ENCODE measurements at regions not wholly inside any gene's neighbourhood (a gene's known extent, or its start where the extent isn't known, plus 50 kb on each side); places are given as distances from the start of the nearest gene placed in this dataset.

DNA sequence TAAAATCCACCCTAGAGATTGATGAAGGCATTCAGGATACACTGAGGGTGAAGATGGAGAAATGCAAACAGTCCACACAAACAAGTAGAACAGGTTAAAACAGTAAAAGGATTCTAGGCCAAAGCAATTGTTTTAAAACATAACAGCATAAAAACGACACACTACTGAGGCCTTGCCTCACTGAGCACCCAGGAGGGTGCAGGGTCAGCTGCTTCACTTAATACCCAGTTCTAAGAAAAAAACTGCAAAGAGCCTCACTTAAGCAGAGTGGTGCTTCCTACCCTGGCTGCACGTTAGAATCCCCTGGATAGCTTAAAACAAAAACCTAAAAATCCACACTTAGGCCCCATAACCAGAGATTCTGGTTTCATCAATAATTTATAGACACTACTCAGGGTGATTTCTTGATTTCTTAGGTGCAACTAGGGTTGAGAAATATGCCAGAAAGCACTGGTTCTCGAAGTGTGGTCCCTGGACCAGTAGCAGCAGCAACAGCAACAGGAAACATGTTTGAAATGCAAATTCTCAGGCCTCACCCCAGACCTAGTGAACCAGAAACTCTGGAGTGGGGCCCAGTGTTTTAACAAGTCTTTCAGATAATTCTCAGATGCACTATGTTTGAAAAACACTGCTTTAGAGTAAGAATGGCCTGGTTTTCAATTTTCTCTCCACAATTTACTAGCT, 279.1 kb downstream of the ZEB2 start:
- no peak for DNase-seq

DNA sequence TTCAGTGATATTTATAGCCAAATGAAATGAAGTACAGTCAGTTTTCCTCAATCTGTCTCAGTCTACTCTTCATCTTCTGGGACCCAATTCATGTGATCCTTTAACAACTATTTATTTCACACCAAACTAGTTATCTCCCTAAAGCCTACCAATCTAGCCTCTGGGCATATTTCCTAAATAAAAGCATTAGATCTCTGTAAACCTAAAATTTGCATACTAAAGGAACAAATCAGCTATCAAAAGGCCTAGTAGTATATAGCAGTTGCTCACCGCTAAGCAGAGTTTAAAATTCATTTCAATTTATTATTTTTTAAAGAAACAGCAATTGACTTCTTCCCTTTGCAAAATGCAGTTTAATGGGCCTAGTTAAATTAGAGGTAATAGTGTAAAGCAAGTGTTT, 280.2 kb downstream of the ZEB2 start:
- no peak for DNase-seq

DNA sequence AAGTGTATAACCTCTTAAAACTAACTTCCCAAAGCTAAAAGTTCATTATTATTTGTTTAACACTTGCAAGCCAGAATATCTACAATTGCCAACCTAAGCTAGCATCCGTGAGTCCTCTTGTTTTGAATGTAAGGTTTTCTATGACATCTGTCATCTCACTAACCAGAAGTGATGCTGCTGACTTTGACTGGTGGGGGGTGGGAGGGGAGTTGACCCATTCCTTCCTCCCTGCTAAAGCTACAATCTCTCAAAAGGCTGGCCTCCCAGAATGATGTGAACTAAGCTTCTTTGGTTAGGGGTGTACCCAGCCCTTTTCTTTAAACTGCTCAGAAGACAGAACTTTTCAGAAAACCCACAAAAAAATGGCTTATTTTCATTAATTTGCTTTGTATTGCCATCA, 280.6 kb downstream of the ZEB2 start:
- no peak for DNase-seq

DNA sequence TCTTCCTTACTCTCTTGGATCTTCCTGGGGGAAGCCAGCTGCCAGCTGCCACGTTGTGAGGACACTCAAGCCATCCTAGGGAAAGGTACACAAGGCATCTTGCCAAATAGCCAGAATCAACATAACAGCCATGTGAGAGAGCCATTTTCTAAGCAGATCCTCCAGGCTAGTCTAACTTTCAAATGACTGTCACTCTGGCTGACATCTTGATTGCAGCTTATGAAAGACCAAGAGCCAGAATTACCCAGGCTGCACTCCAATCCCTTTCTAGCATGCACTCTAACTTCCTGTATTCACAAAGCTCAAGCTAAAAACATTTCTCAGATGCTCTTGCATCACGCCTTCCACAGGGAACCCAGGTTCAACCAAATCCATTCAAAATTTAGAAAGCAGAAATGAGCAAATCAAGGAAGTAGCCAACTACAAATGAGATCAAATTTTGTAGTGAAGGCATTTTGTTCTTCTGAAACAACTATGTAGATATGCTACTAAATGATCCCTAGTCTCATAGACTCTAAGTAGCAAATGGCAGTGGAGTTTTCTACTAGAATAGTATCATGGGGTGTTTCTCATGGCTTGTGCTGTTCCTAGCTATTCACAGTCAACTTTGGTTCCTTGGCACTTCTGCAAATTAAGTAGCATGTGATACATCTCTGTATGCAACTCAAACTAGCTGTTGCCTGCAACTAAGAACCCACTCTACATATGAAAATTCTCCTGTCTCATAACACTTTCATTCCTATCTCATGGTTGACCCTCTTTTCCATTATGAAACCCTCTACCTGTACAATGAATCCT, 281.9 kb downstream of the ZEB2 start:
- DNase-seq = peak; percentile 6

DNA sequence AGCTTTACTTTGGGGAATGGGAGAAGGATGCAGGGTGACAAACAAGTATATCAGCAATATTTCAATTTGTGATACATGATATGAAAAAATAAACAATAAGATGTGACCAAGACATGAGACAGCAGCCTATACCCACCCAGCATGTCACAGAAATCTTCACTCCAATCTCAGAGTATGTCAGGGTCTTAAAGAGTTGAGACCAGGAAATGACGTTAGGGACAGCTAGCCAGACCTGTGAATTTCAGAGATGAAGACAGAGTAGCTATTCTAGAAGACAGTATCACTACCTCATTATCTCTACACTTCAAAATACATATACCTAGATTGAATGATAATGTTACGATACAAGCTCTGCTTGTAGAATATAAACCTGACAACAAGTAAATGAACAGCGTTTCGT, 282.8 kb downstream of the ZEB2 start:
- DNase-seq = no peak

DNA sequence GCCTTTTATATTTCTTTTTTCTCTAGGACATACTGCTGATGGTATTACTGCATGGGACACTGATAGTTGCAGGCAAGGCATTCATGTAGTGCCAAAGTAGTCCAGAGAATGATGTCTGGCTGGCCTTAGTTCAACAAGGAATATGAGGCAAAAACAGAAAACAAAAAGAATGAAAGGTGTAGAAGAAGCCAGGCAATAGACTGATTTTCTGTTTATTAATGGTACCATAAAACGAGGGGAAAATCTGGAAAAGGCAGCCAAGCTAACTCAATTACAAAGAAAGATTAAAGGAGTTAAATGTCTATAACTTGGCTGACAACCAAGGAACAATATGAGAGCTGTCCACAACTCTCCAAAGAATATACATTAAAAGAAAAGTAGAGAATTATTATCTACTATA, 284.9 kb downstream of the ZEB2 start:
- no peak for DNase-seq

DNA sequence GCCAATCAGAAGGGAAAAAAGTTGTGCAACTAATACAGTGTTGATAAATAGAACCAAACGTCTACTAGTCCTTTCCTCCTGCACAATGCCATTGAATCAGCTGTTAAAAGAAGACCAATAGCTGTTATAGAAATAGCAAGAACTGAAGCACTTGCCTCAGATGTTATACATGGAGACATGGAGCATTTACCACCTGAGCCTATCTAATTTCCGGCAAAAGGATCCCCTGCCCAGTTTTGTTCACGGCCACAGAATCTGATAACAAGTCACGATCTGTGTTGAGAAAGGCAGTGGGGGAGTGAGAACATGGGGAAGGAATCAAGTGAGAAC, 285.4 kb downstream of the ZEB2 start:
- DNase-seq = no peak

DNA sequence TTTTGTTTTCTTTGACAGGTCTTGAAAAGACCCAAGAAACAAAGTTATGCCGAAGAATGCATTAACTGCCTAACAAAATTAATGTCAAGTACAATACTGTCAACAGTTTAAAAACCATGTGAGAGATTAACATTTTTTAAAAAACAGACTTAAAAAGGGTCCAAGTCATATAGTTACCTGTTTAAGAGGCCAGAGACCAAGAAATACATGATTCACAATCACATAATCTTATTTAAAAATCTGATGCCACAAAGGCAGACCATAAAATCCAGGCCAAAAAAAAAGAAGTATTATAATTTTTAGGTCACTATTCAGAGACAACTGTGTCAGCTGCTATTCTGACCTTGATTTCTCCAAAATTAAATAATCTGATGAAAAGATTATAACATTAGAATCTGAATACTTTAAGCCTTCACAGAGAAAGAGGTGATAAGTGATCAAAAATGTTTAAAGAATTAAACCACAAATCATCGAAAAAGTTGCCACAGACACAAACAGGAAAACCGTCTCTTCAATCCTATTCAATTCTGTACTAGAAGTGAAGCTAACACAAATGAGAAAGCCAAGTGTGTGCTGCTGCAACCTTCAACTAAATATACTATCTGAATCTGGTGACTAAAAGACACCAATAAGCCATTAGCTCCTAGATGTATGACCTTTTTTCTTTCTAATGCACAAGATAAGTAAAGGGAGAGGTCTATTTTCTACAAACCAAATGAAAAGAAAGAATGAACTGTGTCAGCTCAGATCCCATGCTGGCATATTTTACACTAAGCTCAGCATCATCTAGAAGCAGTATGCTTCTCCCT, 286.0 kb downstream of the ZEB2 start:
- peak; percentile 13 for DNase-seq

DNA sequence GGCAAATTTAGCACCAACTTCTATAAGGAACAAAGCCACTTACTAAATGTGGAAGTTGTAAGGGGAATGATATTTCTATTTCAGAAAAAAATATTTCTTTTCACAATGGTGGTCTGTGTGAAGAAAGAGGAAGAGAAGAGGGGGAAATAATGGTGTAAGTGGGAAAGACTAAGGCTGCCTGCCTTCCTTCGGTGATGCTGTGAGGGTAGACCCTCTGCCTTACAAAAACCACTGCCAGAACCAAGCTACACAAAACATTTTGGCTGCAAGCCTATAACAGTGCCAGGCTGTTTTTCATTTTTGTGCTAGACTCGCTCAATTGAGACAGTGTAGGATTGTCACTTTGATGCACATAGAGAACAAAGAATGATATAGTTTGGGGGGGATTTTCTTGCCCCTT, 286.6 kb downstream of the ZEB2 start:
- peak; percentile 83 for DNase-seq

DNA sequence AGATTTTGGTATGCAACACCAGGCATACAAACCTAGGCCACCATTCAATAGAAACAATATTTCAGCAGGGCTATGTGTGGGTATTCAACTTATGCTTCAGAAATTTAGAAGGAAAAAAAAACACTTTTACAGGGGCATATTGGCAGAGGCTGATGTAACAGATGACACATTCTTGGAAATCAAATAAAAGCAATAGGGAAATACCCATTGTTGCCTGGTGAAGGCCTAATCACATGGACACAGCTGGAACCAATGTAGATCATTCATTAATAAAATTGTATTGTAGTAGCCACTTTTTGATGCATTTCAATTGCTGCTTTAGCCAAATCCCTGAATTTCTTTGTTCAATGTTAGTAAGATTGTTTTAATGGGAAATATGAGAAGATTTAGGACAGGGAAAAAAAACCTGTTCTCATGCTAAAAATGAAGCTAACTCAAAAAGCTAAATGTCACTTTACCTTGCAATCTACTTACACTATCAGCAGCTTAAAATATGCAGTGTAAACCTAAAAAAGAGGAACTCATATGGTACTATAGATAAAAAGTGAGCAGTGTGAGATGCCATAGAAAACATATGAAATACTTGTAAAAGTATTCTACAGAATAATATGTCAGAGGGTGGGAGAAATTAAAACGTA, 289.4 kb downstream of the ZEB2 start:
- peak; percentile 88 for DNase-seq

DNA sequence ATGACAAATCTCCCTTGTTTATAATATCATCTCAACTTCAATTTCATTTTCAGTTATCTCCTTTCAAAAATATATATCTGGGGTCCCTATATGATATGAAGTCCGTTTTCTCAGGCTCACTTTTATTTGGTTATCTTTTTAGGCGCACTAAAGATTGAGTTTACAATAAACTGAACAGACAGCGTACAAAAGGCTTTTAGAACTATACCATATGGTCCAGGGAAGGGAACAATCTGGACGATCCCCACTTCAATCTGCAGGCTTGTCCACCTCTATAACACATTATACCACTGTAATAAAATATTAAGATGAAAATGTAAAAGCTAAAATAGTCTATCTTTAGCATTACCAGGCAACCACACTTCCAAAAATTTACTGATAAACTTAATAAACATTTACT, 289.9 kb downstream of the ZEB2 start:
- DNase-seq = peak; percentile 83

DNA sequence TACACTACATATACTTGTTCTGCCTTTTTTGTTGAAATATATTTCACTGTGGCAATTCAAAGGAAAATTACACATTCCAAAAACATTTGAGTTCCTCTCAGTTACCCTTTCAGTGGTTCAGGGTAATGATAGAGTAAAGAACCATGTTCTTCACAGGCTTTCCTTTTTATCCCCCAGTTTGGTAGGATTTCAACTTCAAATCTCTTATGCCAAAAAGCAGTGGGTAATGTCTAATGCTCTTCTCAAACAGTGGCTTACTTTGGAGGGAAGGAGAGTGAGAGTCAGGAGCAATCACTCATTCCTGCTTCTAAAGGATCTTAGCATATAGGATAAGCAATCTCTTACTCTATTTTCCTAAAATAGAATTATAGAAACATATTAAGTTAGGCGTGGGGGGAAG, 290.6 kb downstream of the ZEB2 start:
- peak; percentile 29 for DNase-seq

DNA sequence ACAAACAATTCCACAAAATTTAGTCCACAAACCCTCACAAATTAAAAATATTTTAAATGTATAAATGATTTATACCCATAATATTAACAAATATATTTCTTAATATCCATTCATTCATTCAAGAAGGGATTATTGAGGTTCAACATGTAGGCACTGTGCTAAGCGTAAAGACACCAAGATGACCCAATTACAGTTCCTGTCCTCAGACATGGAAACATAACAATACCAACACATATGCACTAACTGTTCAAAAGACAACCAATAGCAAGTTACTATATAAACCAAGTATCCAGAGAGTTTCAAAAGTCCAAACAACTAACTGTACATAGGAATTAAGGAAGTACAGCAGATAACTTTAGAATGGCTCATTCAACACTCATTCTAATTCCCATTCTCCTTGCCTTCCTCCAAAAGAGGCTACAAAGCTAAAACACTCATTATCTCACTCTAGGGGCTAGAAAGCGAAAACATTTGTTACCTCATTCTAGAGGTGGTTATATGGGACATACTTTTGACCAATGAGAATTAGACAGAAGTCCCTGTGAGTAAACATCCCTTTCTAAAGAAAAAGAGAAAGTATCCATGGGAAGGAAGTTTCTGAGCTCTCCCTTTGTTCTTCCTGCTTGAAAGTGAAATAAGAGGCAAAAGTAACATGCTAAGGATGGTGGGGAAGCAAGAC, 292.4 kb downstream of the ZEB2 start:
- DNase-seq = no peak

DNA sequence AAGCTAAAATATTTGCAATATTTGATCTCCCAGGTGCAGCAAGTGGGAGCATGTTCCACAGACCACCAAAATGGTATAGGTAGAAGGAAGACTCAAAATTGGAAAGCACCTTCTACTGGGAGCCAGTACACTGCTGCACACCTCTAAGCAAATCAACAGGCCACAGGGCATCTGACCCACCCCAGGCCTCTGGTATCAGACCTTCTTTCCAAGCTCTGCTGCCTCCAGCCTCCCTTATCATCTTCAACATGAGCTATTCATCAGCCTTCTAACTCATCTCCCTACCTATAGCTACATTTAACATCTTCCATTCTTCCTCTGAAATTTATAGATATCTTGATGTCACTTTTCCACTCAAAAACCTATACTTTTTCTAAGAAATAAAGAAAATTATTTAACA, 294.8 kb downstream of the ZEB2 start:
- no peak for DNase-seq

DNA sequence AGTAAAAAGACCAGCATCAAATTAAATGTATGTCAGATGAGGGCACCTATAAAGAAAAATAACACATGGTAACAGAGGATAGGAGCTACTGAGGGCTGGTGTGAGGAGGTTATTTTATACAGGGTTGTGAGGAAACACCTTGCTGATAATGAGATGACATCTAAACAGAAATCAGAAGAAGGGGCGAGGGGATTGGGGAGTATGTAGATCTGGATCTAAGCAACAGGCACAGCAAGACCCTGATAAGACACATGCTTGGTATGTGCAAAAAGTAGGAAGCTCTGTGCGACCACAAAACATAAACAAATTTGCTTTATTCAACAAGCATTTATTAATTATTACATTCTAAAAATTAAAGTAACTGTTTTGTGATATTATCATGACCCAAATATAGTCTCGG, 295.4 kb downstream of the ZEB2 start:
- no peak for DNase-seq

DNA sequence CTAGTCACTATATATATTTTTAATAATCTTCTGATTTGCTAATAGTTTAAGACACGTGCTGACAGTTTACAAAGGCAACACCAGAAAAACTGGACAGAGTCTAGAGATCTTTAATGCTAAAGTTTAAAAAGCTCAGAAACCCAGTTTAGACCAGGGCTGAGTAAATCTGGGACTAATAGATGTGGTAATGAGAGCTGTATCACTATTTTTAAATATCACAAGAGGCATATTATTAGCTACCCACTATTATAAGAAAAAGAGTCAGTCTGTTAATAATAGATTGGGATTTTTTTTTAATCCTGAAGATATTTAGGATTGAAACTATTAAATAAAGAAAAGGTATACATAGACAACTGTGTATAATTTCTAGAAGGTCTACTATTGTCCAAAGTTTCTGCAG, 299.9 kb downstream of the ZEB2 start:
- DNase-seq = no peak

DNA sequence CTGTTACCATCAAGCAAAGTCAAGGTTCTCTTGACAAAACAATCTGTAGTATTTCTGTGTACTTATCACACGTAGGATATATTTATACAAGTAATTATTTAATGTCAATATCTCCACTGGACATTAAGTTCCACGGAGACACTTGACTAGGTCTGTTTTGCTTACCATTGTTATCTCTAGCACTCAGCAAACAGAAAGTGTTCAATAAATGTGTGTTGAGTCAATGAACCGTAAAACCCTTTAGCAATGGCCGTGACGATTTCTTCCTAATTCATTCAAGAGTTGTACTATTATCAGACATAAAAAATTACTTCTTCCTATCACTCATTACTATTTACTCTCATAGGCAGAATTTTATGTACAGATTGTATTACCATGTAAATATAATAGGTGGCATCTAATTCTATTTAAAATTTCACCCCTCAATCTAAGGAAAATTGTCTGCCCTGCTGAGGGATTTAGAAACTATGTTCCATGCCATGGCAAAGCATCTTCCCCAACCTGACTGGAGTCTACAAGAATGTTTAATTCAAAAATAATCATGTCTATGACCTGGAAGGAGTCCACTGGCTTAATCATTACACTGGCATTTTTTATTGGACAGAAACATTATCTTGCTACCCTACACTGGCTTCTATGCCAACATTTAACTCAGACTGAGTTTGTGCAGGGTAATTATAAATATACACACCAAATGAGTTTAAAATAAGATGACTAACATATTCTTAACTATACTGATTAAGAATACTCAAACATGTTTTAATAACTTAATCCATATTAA, 301.9 kb downstream of the ZEB2 start:
- DNase-seq = no peak

DNA sequence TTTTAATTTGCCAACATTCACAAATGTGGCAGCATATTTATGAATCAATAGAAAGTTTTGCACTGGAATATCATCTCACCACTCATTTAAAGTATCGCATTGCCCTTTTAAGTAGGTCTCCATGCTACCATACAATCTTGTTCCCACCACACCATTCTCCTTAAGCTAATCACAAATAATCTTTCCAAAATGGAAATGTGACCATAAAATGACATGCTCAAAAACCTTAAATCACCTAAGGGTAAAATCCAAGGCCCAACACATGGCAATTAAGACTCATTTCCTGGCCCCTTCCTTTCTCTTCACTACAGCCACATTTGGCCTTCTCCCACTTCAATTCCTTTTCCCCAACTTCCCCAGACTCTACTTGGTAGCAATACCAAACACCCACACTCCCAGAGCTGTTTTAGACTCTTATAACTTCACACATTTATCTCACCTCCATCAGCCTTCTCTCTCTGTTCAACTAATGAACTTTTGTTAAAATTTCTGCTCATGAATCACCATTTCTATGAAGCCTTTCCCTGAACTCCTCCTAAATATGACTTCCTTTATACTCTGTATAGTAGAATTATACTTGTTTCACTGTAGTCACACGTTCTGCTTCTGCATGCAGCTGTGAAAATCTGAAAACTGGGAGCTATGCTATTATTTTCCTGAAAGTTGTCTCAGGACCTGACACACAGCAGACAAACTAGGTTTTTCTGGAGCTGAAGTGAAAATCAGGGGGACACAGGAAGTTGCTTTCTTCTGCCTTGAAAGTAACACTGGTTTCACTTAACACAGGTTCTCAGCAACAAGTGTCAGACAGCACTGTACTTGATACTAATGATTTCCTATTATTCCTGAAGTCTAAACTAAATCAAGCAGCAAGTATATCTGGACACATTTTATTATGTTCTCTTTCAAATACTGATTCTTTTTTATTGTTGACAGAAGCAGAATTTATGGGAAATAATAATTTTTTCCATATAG, 303.9 kb downstream of the ZEB2 start:
- DNase-seq = no peak

DNA sequence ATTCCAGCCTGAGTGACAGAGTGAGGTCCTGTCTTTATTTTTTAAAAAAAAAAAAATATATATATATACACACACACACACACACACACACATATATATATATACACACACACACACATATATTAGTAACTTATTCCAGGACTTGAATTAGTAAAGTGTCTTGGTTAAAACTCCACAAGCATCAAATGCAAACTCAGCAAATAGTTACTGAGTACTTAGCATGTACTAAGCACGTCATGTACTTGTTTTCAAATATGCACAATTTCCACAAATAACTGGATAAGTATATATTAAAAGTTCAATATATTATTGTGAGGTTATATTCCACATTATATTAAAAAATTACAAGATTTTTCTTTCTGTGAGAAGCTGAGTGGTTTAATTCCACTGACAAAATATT, 304.7 kb downstream of the ZEB2 start:
- DNase-seq = no peak

DNA sequence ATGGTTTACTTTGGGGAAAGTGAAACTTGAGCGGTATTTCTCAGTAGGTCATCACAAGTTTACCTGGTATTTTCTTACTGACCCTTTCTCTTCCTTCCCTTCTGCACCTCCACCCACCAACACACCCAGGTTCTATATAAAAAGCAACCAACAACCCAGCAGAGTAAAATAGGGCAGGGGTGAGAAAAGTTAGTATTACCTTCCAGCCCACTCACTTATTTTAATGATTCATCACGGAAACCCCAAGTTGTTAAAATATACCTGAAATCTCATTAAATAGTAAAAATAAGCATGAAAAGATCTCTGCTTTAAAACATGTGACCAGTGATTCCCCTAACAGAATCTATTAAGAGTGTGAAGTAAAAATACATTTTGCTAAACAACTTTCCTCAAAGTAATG, 306.1 kb downstream of the ZEB2 start:
- DNase-seq = no peak

DNA sequence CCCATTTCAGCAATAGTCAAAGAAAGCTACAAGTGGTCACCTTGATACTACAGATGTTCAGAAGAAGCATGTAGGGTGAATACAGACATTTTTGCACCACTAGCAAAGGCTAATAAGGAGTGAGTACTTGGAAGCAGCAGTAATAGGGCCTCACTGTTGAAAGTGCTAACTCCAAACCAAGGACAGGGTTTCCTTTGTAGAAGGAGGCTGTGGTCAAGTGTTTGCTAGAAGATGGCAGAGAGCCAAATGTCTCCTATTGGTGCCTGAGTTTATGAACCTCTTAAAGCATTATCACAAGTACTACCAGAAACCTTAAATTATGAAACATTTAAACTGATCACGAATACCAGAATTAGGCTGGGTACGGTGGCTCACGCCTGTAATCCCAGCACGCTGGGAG, 308.1 kb downstream of the ZEB2 start:
- no peak for DNase-seq
